G401.6 (cell line): ENCODE measurements at regions not wholly inside any gene's neighbourhood (a gene's known extent, or its start where the extent isn't known, plus 50 kb on each side); places are given as distances from the start of the nearest gene placed in this dataset.

Experiments
- FAIRE-seq: peaks from 2 replicates; lab custom pipeline; 2012; peaks lifted over from hg19 to GRCh38; lab: Jason Lieb, UNC

DNA sequence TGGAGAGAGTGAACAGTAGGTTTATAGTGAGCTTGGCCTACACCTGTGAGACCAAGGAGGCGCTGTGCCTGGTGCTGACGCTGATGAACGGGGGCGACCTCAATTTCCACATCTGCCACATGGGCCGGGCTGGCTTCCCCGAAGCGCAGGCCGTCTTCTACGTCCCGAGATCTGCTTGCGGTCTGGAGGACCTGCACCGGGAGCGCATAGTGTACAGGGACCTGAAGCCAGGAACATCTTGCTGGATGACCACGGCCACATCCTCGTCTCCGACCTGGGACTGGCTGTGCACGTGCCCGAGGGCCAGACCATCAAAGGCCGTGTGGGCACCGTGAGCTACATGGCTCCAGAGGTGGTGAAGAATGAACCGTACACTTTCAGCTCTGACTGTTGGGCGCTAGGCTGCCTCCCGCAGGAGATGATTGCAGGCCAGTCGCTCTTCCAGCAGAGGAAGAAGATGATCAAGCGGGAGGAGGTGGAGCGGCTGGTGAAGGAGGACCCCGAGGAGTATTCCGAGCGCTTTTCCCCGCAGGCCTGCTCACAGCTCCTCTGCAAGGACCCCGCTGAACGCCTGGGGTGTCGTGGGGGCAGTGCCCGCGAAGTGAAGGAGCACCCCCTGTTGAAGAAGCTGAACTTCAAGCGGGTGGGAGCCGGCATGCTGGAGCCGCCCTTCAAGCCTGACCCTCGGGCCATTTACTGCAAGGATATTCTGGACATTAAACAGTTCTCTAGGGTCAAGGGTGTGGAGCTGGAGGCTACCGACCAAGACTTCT is 139.0 kb downstream of the ZDHHC20 start:
- FAIRE-seq: no peak

DNA sequence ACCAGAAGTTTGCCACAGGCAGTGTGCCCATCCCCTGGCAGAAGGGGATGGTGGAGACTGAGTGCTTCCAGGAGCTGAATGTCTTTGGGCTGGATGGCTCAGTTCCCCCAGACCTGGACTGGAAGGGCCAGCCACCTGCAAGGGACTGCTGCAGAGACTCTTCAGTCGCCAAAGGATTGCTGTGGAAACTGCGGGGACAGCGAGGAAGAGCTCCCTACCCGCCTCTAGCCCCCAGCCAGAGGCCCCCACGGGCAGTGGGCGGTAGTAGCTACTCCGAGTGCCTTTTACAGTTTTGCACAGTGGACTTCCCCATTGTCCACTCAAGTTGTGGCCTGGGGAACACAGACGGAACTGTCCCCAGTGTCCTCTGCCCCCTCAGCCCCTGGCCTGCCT is 138.5 kb downstream of the ZDHHC20 start:
- FAIRE-seq: no peak

DNA sequence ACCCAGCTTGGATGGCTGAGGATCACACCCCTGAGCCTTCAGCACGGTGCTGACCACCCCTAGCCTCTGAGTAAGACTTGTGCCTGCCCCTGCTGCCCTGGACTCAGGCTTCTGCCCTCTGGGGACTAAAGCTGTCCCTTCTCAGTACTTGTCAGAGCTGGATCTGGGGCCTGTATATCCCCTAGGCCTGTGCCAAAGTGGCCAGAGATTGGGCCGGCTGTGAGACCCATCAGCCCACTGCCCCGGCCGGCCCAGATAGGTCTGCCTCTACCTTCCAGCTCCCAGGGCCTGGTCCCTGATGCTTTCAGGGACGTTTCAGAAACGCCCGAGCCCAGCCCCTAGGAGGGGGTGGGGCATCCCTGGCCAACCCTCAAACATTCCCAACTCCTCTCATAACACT is 137.8 kb downstream of the ZDHHC20 start:
- no peak for FAIRE-seq

DNA sequence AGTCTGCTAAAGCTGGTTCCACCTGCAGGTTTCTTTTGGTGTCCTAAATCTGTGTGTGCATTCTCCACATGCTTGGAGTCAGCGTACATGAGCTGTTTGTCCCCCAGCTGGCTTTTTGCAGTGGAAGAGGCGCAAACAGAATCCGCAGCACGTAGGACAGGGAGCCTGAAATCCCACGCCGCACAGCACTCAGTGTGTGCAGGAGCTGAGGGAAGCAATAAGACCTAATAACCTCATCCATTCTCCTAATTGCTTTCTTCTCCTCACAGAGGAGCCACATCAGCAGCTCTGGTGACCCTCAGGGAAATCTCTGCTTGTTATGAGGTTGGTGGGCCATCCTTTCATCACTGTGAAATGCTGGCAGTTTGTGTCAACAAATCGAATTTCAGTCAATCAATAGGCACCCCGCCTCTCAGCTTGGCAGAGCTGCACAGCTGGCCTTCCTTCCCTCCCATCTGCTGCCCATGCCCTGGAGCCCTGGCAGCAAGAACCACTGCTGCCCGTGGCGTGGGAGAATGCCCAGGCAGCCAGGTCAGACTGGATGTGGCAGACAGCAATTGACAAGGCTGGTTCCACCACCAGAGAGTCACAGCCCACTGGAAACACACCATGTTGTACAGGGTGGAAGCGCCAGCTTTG is 136.7 kb downstream of the ZDHHC20 start:
- no peak for FAIRE-seq
